GM18951 (cell line): ENCODE measurements at regions not wholly inside any gene's neighbourhood (a gene's known extent, or its start where the extent isn't known, plus 50 kb on each side); places are given as distances from the start of the nearest gene placed in this dataset.

ENCODE experiments used
- POLR2A ChIP-seq: IDR thresholded peaks from 4 replicates; pipeline ENCODE4 v1.6.1; 2011; ENCODE audit warnings: mild to moderate bottlenecking; ENCODE audit not compliant: insufficient read length, insufficient read depth; ENCODE audit errors: extremely low read depth
- in situ Hi-C: fragments of 300-500 bp; cut with MboI; formaldehyde crosslinking; loops from one replicate; pipeline ENCODE4 v1.12.0; 2022; ENCODE audit warnings: low sequenced_read_pairs, mixed read lengths, inconsistent platforms; ENCODE audit not compliant: unreplicated experiment

GRCh38 chr5:5800801-5801761 is 378.6 kb downstream of the ICE1 start:
- in situ Hi-C loops = no loop called here
- no peak for TF ChIP-seq POLR2A

- in situ Hi-C loops = no loop called here
- TF ChIP-seq POLR2A = no peak
These were observed 377.3 kb downstream of the ICE1 start for GRCh38 chr5:5799826-5800225.

GRCh38 chr5:5799229-5799628 is 376.8 kb downstream of the ICE1 start:
- no peak for TF ChIP-seq POLR2A
- in situ Hi-C loops = no loop called here

DNA sequence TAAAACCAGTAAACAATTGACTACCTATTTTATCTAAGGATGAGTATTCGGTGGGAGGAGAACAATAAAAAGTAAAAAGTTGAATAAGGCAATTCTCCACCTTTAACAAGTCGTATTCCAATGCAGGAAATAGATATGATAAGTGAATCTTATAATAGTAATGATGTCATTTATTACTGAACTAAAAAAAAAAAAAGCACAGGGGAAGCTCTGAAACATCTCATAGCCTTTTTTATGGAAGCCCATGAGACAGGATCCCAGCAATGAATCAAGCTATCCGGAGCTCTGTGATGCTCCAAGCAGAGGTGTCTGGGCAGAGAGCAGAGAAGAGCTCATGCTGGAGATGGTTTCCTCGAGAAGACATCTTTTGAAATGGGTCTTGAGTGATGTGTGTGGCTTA is 376.0 kb downstream of the ICE1 start:
- in situ Hi-C loops = no loop called here
- TF ChIP-seq POLR2A = no peak

- TF ChIP-seq POLR2A = no peak
- in situ Hi-C loops = no loop called here
These were observed 375.6 kb downstream of the ICE1 start for GRCh38 chr5:5798041-5798440.

GRCh38 chr5:5795074-5795771 is 372.7 kb downstream of the ICE1 start:
- in situ Hi-C loops = no loop called here
- no peak for TF ChIP-seq POLR2A

DNA sequence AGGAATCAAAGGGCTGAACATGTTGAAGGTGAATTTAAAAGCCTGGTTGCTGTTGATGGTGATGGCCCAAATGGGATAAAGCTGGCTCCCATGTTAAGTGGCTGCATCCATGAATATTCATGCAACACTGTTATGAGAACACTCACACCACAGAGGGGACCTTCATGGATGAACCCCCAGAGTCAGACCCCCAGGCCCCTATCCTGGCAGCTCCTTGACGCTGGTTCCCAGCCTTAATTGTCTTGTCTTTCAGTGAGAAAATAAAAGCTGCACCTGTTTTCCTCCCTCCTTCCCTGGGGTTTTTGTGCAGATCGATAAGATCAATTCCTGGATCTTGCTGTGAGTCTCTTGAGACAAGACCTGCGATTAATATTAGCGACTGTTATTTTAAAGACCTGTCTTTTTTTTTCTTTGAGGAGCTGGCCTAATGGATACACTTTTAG is 371.7 kb downstream of the ICE1 start:
- in situ Hi-C loops = no loop called here
- TF ChIP-seq POLR2A = no peak

DNA sequence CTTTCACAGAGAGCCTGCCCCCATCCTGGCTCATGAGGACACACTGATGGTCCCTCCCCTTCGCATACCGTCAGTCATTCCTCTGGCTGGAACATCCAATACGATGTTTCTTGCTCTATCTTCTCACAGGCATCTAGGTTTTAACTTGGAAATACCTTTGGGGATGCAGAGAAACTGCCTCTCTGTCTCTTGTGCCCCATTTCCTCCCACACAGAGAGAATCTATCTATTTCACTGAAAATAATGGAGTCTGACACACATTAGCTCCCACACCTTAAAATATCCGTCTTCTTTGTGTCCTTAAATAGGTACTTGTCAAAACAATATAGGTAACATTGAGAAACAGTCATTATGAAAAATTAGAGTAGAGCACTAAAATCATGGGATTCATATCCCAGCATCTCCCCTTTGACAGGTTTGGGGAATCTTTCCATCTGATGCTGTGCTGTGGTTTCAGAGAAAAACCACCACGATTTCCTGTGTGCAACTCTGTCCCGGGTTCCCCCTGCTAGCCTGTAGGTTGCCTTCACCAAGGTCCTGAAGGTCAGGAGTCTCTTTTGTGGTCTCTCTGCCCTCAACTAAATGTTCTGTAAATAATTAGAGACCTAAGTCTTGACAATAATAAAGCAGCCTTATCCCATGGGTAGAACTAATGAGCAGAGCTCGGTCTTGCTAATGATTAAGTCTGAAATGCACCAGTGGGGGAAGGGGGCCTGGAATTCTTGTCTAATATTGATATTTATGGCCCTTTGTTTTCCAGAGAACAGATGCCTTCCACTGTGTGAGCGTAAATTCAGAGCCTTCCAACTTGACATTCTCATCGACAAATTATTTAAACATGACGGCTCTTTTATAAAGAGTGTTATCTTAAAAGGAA is 371.0 kb downstream of the ICE1 start:
- in situ Hi-C loops = no loop called here

DNA sequence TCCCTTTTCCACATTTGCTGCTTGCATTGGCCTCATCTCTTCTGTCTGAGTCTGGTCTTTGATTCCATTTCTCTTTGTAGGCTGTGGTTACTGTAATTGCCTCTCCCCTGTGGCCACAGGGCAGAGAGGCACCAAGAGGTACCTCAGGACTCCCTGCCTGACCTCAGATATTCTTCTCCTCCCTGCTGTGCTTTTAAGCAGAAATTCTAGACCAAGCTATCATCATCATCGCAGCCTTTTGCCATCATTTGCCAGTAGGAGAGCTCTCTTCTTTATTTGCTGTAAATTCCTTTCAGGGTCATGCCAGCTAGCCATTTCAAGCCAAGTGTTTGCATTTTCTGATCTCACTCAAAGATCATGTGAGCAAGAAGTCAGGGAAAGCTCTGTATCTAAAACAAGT is 369.6 kb downstream of the ICE1 start:
- in situ Hi-C loops = no loop called here

More for the DNA sequence above, 371.0 kb downstream of the ICE1 start:
- TF ChIP-seq POLR2A = no peak

GRCh38 chr5:5788793-5789192 is 366.3 kb downstream of the ICE1 start:
- no peak for TF ChIP-seq POLR2A
- in situ Hi-C loops = no loop called here

More for the DNA sequence above, 369.6 kb downstream of the ICE1 start:
- no peak for TF ChIP-seq POLR2A

DNA sequence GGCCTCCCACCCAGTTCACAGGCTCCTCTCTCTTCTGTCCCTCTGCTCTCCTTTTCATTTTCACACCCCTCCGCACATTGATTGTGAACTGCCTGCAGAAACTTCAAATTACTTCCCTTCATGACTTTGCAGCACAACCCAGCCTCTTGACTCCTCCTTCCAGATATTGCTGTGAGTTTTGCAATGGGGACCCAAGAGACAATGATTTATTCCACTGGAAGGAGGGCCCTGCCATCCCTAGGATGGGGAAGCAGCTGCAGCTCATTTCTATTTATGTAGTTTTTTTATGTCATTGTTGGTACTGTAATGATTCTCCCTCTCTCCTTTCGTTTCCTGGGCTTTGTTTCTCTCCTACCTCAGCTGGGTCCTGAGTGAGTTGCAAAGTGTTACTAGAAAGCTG is 364.9 kb downstream of the ICE1 start:
- in situ Hi-C loops = no loop called here
- no peak for TF ChIP-seq POLR2A

GRCh38 chr5:5784101-5784500 is 361.6 kb downstream of the ICE1 start:
- in situ Hi-C loops = no loop called here

GRCh38 chr5:5783021-5783420 is 360.5 kb downstream of the ICE1 start:
- in situ Hi-C loops = no loop called here
- no peak for TF ChIP-seq POLR2A

More at GRCh38 chr5:5784101-5784500, 361.6 kb downstream of the ICE1 start:
- TF ChIP-seq POLR2A = no peak
